Endodermal cell (in vitro differentiated cells): ENCODE measurements at regions not wholly inside any gene's neighbourhood (a gene's known extent, or its start where the extent isn't known, plus 50 kb on each side); places are given as distances from the start of the nearest gene placed in this dataset.

ENCODE experiments used
- DNase-seq: peaks from one replicate; pipeline ENCODE4 v3.0.0-alpha.2; 2017
- H3K27ac ChIP-seq: 2 replicates; pipeline ENCODE4 v1.5.1; 2013; ENCODE audit warnings: mild to moderate bottlenecking, low read depth, low read length, moderate library complexity
- H3K27me3 ChIP-seq: 2 replicates; pipeline ENCODE4 v1.6.1; 2013; ENCODE audit warnings: mild to moderate bottlenecking, low read length, moderate library complexity; ENCODE audit not compliant: insufficient read depth, control insufficient read depth, poor library complexity, severe bottlenecking
- H3K36me3 ChIP-seq: 2 replicates; pipeline ENCODE4 v1.7.0; 2013; ENCODE audit warnings: mild to moderate bottlenecking, low read length, moderate library complexity; ENCODE audit not compliant: control insufficient read depth, insufficient read depth
- H3K4me1 ChIP-seq: one replicate; pipeline ENCODE4 v1.7.0; 2013; ENCODE audit warnings: low read length; ENCODE audit not compliant: control insufficient read depth, insufficient read depth
- H3K4me3 ChIP-seq: 2 replicates; pipeline ENCODE4 v1.5.1; 2013; ENCODE audit warnings: mild to moderate bottlenecking, low read length, moderate library complexity
- H3K9ac ChIP-seq: 2 replicates; pipeline ENCODE4 v1.6.1; 2013; ENCODE audit warnings: mild to moderate bottlenecking, low read length, moderate library complexity; ENCODE audit not compliant: poor library complexity, severe bottlenecking; ENCODE audit errors: extremely low read depth
- H3K9me3 ChIP-seq: 2 replicates; pipeline ENCODE4 v1.6.1; 2013; ENCODE audit warnings: mild to moderate bottlenecking, low read length, moderate library complexity; ENCODE audit not compliant: control insufficient read depth
- H3K27ac Mint-ChIP-seq: 2 replicates; pipeline ENCODE4 v1.8.0; 2020; ENCODE audit warnings: mixed read lengths
- H3K27me3 Mint-ChIP-seq: 2 replicates; pipeline ENCODE4 v1.8.0; 2021; ENCODE audit warnings: mild to moderate bottlenecking, mixed read lengths; ENCODE audit not compliant: insufficient read depth
- H3K36me3 Mint-ChIP-seq: 2 replicates; pipeline ENCODE4 v1.8.0; 2020; ENCODE audit warnings: low read depth, mixed read lengths
- H3K4me1 Mint-ChIP-seq: 2 replicates; pipeline ENCODE4 v1.8.0; 2020; ENCODE audit warnings: mixed read lengths
- H3K4me3 Mint-ChIP-seq: 2 replicates; pipeline ENCODE4 v1.8.0; 2020; ENCODE audit warnings: mild to moderate bottlenecking, moderate library complexity, mixed read lengths
- H3K9me3 Mint-ChIP-seq: 2 replicates; pipeline ENCODE4 v1.8.0; 2020; ENCODE audit warnings: mild to moderate bottlenecking, mixed read lengths
- TF ChIP-seq, protein P1 (sequence below): fragments of 200-600 bp; sonication (generic); conservative IDR thresholded peaks from 2 replicates; pipeline ENCODE4 v1.5.0; 2021; ENCODE audit warnings: antibody characterized with exemption, mild to moderate bottlenecking

DNA sequence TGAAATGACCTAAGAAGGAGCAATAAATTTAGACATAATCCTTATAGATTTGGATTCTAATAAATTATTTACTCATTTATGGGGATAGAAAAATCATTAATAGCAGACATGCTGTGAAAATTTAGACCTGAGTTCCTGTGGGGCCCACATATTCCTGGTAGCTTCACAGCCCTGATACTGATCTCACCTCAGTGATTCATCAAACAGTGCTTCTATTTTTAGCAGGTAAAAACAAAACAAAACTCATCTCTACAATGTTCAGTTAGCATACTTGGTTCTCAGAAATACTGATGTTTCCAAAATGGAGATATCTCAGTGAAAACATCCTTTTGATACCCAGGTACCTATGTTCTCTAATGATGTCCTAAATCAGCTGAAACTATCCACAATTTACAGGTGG, 841.1 kb upstream of the SORCS1 start:
- Histone ChIP-seq H3K9ac (no peak overlapping the region), H3K9me3 (peaks cover 16% of the 10 kb centered on the region), H3K4me1 (no peaks in the 10 kb centered on the region), H3K4me3 (no peak overlapping the region), H3K36me3 (no peaks in the 10 kb centered on the region), H3K27ac (no peak overlapping the region), H3K27me3 (no peaks in the 10 kb centered on the region)
- no peaks in the 10 kb centered on the region for H3K27me3 Mint-ChIP-seq
- no peak overlapping the region for H3K27ac Mint-ChIP-seq
- TF ChIP-seq, protein P1, sequence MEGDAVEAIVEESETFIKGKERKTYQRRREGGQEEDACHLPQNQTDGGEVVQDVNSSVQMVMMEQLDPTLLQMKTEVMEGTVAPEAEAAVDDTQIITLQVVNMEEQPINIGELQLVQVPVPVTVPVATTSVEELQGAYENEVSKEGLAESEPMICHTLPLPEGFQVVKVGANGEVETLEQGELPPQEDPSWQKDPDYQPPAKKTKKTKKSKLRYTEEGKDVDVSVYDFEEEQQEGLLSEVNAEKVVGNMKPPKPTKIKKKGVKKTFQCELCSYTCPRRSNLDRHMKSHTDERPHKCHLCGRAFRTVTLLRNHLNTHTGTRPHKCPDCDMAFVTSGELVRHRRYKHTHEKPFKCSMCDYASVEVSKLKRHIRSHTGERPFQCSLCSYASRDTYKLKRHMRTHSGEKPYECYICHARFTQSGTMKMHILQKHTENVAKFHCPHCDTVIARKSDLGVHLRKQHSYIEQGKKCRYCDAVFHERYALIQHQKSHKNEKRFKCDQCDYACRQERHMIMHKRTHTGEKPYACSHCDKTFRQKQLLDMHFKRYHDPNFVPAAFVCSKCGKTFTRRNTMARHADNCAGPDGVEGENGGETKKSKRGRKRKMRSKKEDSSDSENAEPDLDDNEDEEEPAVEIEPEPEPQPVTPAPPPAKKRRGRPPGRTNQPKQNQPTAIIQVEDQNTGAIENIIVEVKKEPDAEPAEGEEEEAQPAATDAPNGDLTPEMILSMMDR, result no peak
- no peaks in the 10 kb centered on the region for H3K4me1 Mint-ChIP-seq
- DNase-seq, result no peak
- H3K36me3 Mint-ChIP-seq, result peaks cover 11% of the 10 kb centered on the region
- no peak overlapping the region for H3K4me3 Mint-ChIP-seq
- peaks cover 36% of the 10 kb centered on the region for H3K9me3 Mint-ChIP-seq

DNA sequence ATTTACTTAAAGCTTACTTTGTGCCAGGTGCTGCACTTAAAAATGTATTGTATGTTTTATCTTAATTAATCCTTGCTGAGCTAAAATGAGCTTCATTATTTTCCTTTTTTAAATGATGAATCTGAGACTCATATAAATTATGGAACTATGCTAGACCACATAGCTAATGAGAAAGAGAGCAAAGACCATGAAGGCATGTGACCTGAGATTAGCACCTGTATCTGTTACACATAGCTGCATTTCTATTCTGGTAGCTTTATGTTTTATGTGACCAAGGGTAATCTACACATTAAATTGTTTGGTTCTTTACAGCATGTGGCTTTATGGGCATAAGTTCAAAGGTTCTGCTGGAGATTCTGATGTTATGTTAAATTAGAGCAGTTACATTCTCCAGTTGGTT, 839.1 kb upstream of the SORCS1 start:
- Histone ChIP-seq H3K27ac (no peak overlapping the region), H3K4me1 (no peaks in the 10 kb centered on the region), H3K4me3 (no peak overlapping the region), H3K27me3 (no peaks in the 10 kb centered on the region), H3K36me3 (no peaks in the 10 kb centered on the region), H3K9me3 (peaks cover 14% of the 10 kb centered on the region), H3K9ac (no peak overlapping the region)
- no peak overlapping the region for H3K27ac Mint-ChIP-seq
- DNase-seq, result no peak
- no peaks in the 10 kb centered on the region for H3K27me3 Mint-ChIP-seq
- no peak overlapping the region for H3K4me3 Mint-ChIP-seq
- TF ChIP-seq, protein P1, result no peak
- H3K36me3 Mint-ChIP-seq, result peaks cover 11% of the 10 kb centered on the region
- no peaks in the 10 kb centered on the region for H3K4me1 Mint-ChIP-seq
- H3K9me3 Mint-ChIP-seq, result peaks cover 25% of the 10 kb centered on the region

DNA sequence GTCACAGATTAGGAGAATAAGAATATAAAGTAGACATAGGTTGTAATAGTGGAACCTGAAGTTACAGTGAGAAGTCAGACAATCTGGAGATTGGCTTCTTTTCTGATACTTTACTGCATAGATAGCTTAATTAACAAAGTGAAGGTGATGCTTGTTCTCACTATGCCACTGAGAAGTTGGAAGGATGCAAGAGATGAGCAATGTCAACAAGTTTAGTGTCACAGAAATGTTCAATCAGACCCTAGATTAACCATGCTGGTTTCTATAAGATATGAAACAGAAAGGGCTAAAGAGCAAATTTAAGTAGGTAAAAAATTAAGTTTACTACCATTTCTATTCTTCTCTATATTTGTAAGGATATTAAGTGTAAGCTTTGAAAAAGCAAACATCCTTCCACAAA, 838.6 kb upstream of the SORCS1 start:
- TF ChIP-seq, protein P1, result no peak
- Histone ChIP-seq H3K36me3 (no peaks in the 10 kb centered on the region), H3K4me1 (no peaks in the 10 kb centered on the region), H3K27ac (no peak overlapping the region), H3K27me3 (no peaks in the 10 kb centered on the region), H3K9ac (no peak overlapping the region), H3K4me3 (no peak overlapping the region), H3K9me3 (peaks cover 9% of the 10 kb centered on the region)
- H3K9me3 Mint-ChIP-seq, result peaks cover 20% of the 10 kb centered on the region
- H3K4me3 Mint-ChIP-seq, result no peak overlapping the region
- H3K4me1 Mint-ChIP-seq, result no peaks in the 10 kb centered on the region
- peaks cover 6% of the 10 kb centered on the region for H3K36me3 Mint-ChIP-seq
- H3K27ac Mint-ChIP-seq, result no peak overlapping the region
- no peaks in the 10 kb centered on the region for H3K27me3 Mint-ChIP-seq
- DNase-seq, result no peak
